Ureter (tissue), 1 donor: ENCODE measurements at regions not wholly inside any gene's neighbourhood (a gene's known extent, or its start where the extent isn't known, plus 50 kb on each side); places are given as distances from the start of the nearest gene placed in this dataset.
A peak's percentile ranks its signal among the peaks of the same experiment; 100 is the strongest.
"Not testable (repeated sequence)": the region's sequence is repeated elsewhere in the genome, so short reads cannot be mapped to it uniquely, and the experiment has no call there.

ENCODE experiments used
- DNase-seq: peaks from one replicate; pipeline ENCODE4 v3.0.0-alpha.2; 2020; ENCODE audit warnings: low spot score
- donor health status: DM: yes; HTN: yes; CAD: no.

DNA sequence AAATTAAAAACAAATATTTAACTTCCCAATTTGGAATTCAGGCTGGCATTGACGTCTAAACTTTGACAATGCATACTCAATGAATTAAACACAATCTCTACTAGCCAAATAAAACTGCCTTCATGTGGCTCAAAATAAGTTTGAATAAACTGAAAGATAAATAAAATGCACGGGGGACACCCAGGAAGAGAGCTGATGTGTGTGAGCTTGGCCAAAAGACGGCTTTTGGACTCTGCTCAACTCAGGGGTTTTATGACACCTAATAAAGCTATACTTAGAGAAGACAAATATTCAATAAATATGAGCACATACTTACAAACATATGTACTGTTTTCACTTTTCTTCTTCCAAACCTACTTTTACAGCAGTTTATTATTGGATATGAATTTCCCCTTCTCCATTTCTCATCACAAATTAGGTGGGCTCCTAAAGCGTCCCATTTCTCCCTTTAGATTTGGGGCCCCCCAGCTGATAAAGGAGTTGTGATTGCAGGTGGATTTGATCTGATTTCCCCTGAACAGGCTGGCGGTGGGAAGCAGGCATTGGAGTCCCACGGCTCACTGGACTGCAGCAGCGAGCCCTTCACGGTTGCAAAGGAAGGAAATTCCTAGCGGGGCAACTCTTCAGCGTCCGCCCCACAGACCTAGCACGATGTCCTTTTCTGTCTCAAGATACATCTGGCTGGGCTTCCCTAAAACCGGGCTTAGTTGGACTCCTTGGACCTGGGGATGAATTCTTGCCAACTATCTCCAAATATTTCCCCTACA, 79.6 kb downstream of the INSIG1 start:
- no peak for DNase-seq

DNA sequence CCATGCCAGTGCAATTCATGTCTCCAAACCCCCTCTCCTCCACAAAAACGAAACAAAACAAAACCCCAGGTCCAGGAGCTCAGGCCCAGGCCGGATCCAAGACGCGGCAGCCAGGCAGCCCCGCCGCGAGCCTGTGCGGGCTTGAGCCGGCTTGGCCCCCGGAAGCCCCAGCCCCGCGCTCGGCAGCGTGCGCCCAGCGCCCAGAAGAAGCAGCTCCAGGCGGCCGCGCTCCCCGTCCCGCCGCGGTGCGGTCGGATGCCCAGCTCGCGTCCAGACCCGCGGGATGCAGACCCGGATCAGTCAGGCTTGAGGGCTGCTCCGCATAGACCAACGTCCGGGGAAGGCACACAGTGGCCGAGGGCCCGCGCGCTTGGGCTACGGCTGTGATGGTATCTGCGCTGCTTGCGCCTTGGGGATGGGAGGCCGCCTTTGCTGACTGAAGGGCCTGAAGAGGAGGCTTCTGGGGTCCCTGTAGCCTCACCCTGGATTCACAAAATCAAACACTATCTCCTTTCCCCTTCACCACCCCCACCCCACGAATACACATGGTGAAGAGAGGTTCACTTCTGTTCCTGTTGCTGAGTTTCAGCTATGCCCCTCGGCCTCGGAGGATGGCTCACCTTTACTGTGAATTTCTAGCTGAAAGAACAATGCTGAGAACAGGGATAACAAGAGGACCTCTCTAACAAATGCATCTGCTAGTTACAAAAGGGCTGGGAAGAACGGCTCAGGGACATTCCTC, 79.9 kb upstream of the EN2 start:
- DNase-seq: no peak

DNA sequence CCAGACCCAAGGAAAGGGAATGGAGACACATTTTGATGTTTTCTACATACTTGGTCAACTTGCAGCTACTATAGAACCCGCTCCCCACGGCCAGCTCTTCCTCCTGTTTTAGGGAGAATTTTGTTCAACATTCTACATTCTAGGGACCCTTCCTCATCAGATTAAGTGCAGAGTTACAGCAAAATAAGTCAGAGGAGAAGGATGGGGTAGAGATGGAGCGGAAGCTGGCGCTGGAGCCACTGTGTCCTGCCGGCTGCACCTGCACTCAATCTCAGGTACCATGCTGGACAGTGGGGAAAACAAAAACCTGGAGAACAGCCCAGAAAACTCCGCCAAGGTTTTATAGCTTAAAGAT, 79.4 kb upstream of the EN2 start:
- DNase-seq: no peak

DNA sequence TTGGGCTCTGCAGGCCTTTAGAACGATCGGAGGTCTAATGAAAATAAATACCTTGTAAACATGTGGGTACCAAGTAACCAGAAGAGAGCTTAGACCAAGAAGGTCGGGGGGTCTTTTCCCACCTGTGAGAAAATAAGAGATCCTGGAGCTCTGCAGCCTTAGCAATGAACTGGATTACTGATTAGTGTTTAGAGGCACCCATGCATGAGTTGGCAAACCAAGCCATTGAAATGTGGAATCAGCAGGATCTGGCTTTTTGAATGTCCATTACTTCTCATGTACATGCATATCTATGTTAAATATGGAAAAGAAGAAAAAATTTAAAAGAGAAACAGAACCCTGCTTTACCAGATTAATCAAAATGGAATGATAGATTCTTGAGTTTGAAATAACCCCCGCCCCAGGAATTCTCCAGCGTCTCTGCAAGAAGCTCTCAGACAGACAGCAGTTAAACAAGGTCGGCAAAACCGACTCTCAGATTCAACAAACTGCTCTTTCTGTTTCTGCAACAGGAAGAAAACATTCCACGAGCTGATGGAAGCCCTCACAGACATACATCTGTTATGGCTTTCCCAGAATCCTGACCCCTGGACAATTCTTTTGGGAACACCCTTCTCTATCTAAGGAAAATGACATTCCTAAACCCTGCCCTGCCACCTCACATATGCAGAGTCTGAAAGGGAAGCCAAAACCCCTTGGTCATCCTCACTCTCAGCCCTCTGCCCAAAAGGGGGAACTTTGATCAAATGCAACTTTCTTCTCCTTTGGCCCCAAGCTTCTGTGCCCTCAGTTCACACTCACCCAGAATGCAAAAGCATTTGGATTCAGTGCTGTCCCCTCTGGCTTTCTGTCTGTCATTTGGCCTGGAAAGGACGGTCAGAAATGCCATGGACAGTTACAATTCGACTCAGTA, 78.7 kb upstream of the EN2 start:
- no peak for DNase-seq

DNA sequence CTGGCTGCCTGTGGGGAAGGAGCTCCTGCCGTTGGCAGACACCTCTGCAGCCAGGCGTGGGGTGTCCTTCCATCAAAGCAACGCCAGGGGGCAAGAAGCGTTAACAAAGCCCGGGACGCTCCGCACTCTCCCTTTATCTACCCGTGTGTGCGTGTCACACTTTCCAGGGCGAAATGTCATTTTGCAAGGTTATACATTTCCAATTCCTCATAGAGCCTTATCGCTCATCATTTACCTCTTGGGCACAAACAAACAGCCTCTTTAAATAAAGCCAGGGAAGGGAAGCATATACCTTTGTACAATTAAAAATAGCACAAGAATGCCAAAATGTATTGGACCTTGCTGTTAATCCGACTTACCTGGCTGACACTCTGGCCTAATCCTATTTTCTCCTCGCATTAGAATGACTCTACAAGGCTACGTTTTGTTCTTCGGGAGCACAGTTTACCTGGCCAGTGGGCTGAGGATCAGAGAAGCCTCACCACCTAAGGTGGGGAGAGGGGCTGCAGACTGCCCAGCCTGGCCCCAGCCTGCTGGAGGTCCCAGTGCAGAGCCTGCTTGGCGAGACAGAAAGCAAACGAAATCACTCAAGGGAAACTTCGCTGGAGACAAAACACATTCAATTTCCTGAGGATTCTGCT, 77.6 kb upstream of the EN2 start:
- DNase-seq: peak; percentile 73

DNA sequence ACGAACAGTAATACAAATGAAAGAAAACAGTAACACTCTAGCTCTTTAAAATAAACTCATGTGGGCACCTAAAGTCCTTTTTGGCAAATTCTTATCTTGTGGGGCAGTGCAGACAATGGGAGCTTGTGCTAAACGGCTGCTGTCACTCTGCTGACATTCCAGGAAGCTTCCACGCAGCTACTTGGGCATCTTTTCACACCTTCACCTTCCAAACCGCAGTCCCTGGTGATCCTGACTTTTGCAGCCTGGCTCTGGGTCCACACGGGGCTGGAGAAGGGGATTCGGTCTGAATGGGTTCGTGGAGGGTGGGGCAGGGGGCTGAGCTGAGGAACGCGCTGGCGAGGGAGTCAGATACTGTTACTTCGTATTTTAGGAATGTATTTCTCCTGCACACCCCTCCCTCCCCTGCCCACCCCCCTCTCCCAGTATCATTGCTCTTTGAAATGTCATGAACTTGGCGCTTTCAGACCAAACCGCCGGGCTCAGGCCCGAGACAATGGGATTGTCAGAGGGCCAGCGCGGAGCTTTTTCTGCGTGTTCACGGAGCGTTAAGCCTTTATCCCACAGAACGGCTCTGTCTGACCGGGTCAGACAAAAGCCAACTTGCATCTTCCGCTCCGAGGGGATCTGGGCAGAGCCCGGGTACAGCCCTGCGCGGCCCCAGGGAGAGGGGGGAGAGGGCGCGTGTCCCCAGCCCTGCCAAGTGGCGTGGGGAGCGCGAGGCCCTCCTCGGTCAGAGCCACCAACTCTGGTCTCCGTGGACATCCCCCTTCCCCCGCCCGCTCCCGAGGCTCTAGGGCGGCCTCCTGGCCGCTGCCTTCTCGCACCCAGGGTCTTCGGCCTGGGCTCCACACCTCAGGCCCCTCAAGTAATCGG, 76.7 kb upstream of the EN2 start:
- DNase-seq: no peak

DNA sequence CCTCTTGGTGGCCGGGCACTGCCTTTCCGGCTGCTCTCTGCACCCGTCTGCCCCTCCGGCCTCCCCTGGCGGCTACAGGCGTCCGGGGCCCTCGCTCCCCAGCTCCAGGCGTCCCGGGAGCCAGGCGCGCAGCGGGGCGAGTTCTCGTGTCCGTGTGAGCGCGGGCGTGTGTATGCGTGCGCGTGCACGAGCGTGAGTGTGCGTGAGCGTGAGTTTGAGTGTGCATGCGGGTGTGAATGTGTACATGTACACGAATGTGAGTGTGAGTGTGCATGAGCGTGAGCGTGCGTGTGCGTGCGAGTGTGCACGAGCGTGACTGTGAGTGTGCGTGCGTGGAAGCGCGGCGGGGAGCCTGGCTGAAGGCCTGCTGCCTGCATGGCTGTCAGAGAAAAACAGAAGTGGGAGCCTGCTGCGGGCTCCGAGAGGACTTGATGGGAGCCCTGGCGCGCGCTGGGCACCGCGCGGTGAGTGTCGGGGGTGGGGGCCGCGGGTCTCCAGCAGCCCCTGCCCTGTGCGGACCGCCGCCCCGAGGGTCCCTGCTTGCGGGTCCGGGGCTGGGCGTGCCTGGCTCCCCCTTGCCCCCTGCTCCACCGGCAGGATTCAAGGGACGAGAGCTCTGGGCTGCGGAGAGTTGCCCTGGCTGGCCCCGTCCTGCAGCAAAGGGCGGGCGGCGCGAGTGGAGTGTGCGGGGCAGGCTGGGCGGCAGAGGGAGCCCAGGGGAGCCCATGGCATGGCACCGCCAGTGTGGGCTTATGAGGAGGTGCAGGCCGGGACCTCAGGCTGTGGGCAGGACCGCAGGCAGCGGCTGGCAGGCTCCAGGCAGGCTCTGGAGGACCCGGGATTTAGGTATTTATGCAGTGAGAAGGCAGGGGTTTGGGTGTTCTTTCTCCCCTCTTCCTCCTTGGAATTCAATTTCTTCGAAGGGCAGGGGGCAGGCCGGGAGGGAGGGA, 75.8 kb upstream of the EN2 start:
- no peak for DNase-seq

DNA sequence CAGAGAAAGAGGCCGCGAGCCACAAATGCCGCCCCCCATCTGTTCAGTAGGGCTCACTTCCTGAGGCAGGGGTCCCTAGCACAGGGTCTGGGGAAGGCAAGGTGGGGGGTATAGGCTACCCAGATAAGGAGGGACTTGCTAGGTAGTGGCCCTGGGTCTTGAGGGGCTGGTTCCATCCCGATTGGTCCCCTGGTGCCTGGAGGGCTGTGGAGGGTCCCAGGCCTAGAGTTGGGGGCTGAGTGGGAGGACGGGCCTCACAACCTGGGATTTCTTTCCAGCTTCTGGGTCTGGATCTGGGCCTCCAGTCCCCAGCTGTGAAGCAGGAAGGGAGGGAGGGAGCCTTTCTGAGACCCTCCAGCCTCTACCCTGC, 75.1 kb upstream of the EN2 start:
- DNase-seq: no peak

DNA sequence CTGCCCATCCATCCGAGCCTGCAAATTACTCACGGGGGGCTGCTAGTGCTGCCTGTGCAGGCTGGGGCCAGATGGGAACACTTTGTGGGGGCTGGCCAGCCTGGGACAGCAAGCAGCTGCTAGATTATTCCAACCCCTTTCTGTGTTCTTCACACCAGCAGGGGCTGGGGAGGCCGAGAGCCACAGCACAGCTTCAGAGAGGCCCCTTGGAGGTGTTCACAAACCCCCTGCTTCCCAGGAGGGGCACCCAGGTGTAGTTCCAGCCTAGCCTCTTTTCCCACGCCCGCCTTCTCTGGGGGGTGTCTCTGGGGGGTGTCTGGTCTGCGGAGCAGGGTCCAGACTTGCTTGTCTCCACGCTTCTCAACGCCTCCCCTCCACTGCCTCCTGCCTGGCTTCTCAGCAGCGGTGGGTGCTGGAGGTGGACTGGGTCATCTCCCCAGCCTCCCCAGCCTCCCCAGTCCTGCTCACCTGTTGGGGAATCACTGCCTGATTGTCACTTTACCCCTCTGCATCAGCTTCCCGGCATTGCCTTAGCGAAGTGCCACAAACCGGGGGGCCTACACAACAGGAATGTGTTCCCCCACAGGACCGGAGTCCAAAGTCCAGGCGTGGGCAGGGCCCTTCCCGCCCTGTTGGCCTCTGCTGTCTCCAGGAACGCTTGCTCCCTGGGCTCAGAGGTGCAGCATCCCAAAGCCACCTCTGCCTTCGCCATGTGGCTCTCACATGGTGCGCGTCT, 74.0 kb upstream of the EN2 start:
- DNase-seq: no peak

DNA sequence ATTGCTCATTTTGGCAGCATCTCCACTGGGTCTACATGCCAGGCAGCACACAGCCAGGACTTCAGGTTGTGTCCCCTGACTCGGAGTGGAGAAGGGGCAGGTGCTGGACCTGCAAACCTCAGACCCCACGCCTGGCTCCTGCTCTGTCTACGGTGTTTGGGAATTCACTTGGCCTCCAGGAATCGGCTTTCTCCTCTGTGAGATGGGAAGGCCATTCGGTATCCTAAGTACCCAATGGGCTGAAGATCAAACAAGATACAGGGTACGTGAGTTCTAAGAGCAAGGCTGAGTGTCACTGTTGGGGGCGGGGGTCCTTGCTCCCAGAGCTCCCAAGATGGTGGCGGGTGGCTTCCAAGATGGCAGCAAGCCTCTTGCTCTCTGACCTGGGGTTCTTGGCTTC, 73.2 kb upstream of the EN2 start:
- DNase-seq: no peak

DNA sequence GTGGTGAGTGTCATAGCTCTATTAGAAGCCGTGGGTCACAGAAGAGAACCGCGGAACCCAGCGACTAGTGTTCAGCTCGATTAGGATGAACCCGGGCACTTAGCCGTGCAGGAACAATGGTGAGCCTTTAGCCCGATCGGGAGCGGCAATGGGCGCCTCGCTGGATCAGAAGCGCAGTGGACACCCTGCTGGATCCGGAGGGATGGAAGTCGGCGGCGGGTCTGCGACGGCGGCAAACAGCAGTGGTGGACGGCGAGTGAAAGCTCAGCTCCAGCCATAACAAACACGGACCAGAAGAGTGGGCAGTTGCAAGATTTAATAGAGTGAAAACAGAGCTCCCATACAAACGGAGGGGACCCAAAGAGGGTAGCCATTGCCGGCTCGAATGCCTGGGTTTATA, 72.7 kb upstream of the EN2 start:
- not testable (repeated sequence) for DNase-seq

DNA sequence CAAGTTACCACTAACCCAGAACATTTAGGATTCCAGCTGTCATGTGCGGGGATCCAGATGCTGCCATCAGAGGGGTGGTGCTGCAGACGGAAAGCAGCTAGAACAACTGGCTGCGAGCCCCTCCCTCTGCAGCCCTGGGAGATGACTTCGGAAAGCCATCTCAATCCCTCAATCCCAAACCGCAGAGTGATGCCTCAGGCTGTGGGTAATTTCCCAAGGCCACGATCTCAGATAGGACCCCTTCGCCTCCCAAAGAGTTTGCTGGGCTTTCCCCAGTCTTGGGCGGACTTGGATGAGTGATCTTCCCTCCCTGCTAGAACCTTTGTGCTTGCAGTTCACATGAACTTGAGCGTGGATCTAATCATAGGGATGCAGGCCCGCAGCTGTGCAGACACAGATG, 71.3 kb upstream of the EN2 start:
- DNase-seq: no peak

DNA sequence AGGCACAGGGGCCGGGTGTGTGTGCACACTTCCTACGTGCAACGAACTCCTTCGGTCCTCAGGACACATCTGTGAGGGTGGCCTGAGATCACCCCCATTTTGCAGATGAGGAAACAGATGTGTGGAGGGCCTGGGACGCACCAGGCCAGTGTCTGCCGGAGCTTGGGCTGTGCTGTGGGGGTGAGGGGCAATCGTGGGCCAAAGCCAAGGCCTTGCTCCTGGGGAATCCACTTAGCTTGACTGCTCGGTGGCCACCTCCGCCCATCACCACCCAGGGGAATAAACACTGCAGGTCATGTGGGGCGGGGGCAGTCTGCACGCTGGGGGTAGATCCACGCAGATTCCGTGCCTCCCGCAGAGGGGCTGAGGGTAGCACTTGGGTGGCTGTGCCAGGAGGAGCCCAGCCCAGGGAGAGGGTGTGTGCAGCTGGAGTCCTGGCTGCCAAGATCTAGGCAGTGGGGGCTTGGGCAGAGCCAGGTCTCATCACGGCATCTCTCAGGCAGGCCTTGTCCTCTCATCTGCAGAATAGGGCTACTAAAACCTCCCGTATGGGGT, 70.8 kb upstream of the EN2 start:
- no peak for DNase-seq

DNA sequence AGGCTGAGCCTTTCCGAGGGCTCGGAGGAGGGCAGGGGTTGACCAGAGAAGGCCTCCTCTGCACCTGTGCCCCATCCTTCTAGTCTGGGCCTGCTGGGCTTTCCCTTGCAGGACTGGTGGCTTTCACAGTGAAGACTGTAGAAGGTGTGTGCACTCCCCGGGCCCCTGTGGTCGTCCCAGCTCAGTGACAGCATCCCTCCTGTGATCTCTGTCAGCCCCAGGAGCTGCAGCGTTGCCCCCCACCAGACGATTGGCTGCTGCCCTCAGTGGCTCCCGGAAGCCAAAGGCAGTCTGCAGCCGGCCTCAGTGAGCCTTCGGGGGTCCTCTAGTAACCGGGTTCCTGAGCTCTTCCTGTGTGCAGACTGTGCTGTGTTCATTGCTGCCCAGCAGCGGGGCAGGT, 69.4 kb upstream of the EN2 start:
- DNase-seq: no peak

DNA sequence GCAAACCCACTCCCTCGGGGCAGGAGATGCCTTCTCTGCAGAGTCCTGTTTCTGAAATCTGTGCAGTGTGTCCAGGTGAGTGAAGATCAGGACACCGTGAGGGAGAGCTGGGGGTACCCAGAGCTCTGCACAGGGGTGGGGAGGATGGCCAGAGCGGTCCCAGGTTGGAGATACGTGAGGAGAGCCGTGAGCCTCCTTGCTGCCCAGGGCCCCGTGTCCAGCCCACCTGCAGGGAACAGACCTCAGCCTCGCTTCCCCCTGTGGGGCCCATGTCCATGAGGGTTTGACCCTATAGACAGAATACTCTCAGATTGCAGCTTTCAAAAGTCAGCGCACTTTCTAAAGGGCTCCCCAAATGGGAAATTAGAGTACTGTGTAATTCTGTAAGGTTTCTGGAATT, 66.5 kb upstream of the EN2 start:
- DNase-seq: no peak

DNA sequence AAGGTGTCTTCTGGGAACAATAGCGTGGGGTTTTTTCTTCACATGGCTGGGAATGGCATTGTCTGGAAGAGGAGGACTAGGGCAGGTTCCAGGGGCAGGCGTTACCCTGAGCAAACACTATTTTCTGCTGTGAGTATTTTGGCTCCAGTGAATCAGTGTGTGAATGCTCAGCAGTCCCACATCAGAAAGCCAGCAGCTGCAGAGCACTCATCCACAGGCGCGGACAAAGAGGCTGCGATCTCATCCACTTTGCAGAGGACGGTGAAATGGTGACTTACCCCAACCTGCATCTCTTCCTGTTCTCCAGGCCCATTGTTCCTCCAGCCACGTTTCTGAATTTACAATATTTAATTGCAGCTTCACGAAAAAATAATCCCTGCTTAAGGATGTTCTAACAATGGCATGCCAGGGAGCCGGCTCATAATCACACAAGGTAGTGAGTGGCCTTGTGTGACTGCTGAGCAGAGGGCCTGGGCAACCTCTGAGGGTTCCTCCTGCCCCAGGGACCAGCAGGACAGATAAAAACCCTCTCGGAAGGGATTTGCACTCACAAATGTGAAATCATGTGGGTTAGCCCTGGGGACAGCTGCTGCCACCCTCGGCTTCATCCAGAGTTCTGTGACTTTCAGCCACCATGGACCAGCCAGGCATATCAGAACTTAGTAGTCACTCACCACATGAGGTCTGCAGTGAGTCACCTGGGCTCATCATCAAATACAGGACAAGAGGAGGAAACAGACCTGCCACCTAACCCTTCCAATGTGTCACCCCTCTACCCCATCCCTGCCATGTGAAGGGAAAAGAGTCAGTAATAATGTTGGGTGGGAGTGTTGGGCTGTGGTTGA, 65.0 kb upstream of the EN2 start:
- no peak for DNase-seq

DNA sequence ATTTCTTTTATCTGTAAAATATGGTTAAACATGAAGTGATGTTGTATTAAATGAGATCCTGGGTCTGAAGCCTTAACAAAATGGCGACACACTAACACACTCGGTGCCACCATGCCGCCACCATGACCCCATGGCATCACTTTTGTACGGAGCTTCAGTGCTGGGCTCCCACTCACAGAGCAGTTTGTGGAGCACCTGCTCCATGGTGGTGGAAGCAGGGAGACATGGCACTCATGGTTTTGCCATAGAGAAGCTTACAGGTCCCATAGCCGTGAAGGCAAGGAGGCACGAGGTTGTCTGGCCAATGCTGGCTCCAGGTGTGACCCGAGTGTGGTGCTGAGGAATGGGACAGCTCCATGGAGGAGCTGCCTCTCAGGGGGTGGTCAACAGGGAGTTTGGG, 63.5 kb upstream of the EN2 start:
- no peak for DNase-seq

DNA sequence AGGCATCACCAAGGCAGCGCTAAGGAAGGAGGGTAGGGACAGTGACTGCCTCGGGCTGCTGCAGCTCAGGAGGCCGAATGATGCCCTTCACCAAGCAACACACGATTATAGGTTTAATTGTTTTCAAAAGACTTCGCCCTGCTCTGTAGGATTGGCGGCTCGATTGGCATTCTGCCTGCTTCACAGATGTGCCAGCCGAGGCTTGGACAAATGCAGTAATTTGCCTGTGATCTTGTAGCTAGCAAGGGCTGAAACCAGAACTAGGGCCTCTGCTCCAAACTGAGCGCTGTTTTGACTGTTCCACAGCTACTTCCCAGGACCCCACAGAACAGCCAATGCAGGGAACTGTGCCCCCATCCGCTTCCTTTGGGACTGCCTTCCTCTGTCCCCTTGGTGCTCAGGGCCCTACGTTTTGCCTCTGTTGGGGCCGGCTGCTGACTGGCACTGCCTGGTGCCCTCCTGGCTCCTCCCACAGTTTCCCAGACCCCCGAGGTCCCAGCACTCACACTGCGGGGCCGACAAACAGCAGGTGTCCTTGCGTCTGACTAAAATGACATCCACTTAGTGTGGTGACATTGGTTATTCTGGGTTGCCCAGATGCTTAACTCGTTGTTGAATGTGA, 62.6 kb upstream of the EN2 start:
- DNase-seq: no peak
